GM12878 (cell line): ENCODE measurements at regions not wholly inside any gene's neighbourhood (a gene's known extent, or its start where the extent isn't known, plus 50 kb on each side); places are given as distances from the start of the nearest gene placed in this dataset.

Source experiments
- CREM ChIP-seq: IDR thresholded peaks from 2 replicates; pipeline ENCODE4 v1.6.1; 2014; ENCODE audit warnings: antibody characterized with exemption, low read depth
- FOXK2 ChIP-seq: fragments of 450-650 bp; IDR thresholded peaks from 2 replicates; pipeline ENCODE4 v1.6.1; 2017; ENCODE audit warnings: mild to moderate bottlenecking, moderate library complexity
- HDAC2 ChIP-seq: fragments of 200-600 bp; sonication (generic); IDR thresholded peaks from 2 replicates; pipeline ENCODE4 v1.6.1; 2017
- IRF4 ChIP-seq: IDR thresholded peaks from 2 replicates; pipeline ENCODE4 v1.6.1; 2011; ENCODE audit warnings: low read depth, low read length
- KDM1A ChIP-seq: fragments of 200-600 bp; sonication (generic); IDR thresholded peaks from 2 replicates; pipeline ENCODE4 v1.6.1; 2016; ENCODE audit warnings: borderline replicate concordance
- MEF2B ChIP-seq: fragments of 450-650 bp; IDR thresholded peaks from 2 replicates; pipeline ENCODE4 v1.6.1; 2018; ENCODE audit warnings: mild to moderate bottlenecking, moderate library complexity; ENCODE audit not compliant: partially characterized antibody, poor library complexity, severe bottlenecking
- POLR2AphosphoS5 ChIP-seq: IDR thresholded peaks from 2 replicates; pipeline ENCODE4 v1.6.1; 2011; ENCODE audit warnings: mild to moderate bottlenecking, low read length, inconsistent platforms
- SMC3 ChIP-seq: IDR thresholded peaks from 2 replicates; pipeline ENCODE4 v1.6.1; 2011; ENCODE audit warnings: low read length, improper control_type of control experiment, borderline replicate concordance
- SUPT20H ChIP-seq: IDR thresholded peaks from 2 replicates; pipeline ENCODE4 v1.6.1; 2011; ENCODE audit warnings: low read depth, mild to moderate bottlenecking, low read length, moderate library complexity, borderline replicate concordance; ENCODE audit not compliant: control insufficient read depth
- TCF12 ChIP-seq: IDR thresholded peaks from 2 replicates; pipeline ENCODE4 v1.6.1; 2011; ENCODE audit warnings: low read depth, mild to moderate bottlenecking, low read length
- TF ChIP-seq, protein P1 (sequence below): fragments of 450-650 bp; IDR thresholded peaks from 2 replicates; pipeline ENCODE4 v1.6.1; 2017; ENCODE audit warnings: antibody characterized with exemption, mild to moderate bottlenecking, moderate library complexity
- TF ChIP-seq, protein P2 (sequence below), 3 experiments: IDR thresholded peaks in 2 of 3; conservative IDR thresholded peaks in 1 of 3; 2 replicates each; pipeline ENCODE4 v1.5.1; 2011; ENCODE audit warnings: low read depth in 3 of 3, low read length in 3 of 3, mild to moderate bottlenecking in 3 of 3, control low read depth in 2 of 3, moderate library complexity in 2 of 3, inconsistent platforms in 1 of 3, mixed read lengths in 1 of 3; ENCODE audit not compliant: control insufficient read depth in 2 of 3, insufficient read depth in 1 of 3; ENCODE audit errors: extremely low read depth in 1 of 3
- TF ChIP-seq, protein P3 (sequence below): IDR thresholded peaks from 2 replicates; pipeline ENCODE4 v1.6.1; 2012; ENCODE audit warnings: improper control_type of control experiment, low read depth, low read length; ENCODE audit not compliant: insufficient replicate concordance
- TF ChIP-seq, protein P4 (sequence below): fragments of 450-650 bp; IDR thresholded peaks from 2 replicates; pipeline ENCODE4 v1.6.1; 2017; ENCODE audit warnings: mild to moderate bottlenecking, moderate library complexity

DNA sequence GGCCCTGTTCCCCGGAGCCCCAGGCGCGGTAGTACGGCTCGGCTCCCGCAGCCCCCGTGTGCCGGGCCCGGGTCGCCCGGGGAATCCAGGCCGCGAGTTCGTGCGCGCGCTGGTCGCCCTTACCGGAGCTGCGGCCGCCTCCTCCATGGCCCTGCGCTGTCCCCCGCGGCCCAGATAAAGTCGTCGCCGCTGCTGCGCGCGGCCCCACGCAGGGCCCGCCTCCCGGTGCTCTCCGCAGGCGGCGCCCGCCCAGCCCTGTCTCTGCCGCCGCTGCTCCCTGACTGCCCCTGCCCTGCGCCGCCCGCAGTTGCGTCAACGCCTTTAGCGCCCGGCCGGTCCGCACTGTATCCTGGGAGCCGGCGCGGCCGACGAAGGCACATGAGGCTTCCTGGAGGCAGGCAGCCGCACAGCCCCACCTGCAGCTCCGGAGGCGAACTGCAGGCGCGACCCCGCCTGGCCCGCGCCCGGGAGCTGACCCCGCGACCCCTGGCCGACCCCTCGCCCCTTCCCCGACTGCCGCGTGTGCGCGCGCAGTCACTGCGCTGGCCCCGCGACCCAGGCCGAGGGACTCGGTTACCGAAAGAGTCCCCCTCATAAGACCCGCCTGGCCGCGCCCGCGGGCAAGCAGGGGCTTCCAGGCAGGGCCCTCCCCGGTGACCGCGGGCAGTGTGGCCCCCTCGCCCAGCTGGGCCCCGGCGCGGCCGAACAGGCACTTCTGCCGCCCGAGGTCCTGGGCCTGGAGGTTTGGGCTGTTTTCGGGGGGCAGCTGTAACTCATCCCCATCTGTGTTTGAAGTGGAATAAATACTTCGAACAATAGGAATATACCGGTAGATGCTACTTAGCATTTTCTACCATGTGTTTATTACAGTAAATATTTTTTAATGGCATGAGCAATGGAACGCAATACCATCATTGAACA, 127.1 kb upstream of the ZNF746 start (continued):
- TF ChIP-seq TCF12 (0 out of 2 replicates have a peak, but pooled peaks have one; percentile 31), CREM (peak; percentile 74), IRF4 (no peak), SMC3 (peak; percentile 6; the same call in 1 of the 2 replicates), KDM1A (no peak), MEF2B (peak; percentile 69), POLR2AphosphoS5 (peak; percentile 91), HDAC2 (no peak), SUPT20H (no peak), FOXK2 (no peak)
- TF ChIP-seq, protein P1, sequence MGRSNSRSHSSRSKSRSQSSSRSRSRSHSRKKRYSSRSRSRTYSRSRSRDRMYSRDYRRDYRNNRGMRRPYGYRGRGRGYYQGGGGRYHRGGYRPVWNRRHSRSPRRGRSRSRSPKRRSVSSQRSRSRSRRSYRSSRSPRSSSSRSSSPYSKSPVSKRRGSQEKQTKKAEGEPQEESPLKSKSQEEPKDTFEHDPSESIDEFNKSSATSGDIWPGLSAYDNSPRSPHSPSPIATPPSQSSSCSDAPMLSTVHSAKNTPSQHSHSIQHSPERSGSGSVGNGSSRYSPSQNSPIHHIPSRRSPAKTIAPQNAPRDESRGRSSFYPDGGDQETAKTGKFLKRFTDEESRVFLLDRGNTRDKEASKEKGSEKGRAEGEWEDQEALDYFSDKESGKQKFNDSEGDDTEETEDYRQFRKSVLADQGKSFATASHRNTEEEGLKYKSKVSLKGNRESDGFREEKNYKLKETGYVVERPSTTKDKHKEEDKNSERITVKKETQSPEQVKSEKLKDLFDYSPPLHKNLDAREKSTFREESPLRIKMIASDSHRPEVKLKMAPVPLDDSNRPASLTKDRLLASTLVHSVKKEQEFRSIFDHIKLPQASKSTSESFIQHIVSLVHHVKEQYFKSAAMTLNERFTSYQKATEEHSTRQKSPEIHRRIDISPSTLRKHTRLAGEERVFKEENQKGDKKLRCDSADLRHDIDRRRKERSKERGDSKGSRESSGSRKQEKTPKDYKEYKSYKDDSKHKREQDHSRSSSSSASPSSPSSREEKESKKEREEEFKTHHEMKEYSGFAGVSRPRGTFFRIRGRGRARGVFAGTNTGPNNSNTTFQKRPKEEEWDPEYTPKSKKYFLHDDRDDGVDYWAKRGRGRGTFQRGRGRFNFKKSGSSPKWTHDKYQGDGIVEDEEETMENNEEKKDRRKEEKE: peak; percentile 9; the same call in 1 of the 2 replicates
- TF ChIP-seq, protein P2, sequence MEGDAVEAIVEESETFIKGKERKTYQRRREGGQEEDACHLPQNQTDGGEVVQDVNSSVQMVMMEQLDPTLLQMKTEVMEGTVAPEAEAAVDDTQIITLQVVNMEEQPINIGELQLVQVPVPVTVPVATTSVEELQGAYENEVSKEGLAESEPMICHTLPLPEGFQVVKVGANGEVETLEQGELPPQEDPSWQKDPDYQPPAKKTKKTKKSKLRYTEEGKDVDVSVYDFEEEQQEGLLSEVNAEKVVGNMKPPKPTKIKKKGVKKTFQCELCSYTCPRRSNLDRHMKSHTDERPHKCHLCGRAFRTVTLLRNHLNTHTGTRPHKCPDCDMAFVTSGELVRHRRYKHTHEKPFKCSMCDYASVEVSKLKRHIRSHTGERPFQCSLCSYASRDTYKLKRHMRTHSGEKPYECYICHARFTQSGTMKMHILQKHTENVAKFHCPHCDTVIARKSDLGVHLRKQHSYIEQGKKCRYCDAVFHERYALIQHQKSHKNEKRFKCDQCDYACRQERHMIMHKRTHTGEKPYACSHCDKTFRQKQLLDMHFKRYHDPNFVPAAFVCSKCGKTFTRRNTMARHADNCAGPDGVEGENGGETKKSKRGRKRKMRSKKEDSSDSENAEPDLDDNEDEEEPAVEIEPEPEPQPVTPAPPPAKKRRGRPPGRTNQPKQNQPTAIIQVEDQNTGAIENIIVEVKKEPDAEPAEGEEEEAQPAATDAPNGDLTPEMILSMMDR (IDR thresholded peaks at IDR 0.05 in 2 of 3, conservative IDR thresholded peaks at IDR 0.05 in 1 of 3; ENCODE audit: control insufficient read depth in 2 of 3, extremely low read depth in 1 of 3, insufficient read depth in 1 of 3, low read depth in 3 of 3, low read length in 3 of 3): peak; percentile 78 to 88 (median 84)
- TF ChIP-seq, protein P3, sequence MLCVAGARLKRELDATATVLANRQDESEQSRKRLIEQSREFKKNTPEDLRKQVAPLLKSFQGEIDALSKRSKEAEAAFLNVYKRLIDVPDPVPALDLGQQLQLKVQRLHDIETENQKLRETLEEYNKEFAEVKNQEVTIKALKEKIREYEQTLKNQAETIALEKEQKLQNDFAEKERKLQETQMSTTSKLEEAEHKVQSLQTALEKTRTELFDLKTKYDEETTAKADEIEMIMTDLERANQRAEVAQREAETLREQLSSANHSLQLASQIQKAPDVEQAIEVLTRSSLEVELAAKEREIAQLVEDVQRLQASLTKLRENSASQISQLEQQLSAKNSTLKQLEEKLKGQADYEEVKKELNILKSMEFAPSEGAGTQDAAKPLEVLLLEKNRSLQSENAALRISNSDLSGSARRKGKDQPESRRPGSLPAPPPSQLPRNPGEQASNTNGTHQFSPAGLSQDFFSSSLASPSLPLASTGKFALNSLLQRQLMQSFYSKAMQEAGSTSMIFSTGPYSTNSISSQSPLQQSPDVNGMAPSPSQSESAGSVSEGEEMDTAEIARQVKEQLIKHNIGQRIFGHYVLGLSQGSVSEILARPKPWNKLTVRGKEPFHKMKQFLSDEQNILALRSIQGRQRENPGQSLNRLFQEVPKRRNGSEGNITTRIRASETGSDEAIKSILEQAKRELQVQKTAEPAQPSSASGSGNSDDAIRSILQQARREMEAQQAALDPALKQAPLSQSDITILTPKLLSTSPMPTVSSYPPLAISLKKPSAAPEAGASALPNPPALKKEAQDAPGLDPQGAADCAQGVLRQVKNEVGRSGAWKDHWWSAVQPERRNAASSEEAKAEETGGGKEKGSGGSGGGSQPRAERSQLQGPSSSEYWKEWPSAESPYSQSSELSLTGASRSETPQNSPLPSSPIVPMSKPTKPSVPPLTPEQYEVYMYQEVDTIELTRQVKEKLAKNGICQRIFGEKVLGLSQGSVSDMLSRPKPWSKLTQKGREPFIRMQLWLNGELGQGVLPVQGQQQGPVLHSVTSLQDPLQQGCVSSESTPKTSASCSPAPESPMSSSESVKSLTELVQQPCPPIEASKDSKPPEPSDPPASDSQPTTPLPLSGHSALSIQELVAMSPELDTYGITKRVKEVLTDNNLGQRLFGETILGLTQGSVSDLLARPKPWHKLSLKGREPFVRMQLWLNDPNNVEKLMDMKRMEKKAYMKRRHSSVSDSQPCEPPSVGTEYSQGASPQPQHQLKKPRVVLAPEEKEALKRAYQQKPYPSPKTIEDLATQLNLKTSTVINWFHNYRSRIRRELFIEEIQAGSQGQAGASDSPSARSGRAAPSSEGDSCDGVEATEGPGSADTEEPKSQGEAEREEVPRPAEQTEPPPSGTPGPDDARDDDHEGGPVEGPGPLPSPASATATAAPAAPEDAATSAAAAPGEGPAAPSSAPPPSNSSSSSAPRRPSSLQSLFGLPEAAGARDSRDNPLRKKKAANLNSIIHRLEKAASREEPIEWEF: no peak
- TF ChIP-seq, protein P4, sequence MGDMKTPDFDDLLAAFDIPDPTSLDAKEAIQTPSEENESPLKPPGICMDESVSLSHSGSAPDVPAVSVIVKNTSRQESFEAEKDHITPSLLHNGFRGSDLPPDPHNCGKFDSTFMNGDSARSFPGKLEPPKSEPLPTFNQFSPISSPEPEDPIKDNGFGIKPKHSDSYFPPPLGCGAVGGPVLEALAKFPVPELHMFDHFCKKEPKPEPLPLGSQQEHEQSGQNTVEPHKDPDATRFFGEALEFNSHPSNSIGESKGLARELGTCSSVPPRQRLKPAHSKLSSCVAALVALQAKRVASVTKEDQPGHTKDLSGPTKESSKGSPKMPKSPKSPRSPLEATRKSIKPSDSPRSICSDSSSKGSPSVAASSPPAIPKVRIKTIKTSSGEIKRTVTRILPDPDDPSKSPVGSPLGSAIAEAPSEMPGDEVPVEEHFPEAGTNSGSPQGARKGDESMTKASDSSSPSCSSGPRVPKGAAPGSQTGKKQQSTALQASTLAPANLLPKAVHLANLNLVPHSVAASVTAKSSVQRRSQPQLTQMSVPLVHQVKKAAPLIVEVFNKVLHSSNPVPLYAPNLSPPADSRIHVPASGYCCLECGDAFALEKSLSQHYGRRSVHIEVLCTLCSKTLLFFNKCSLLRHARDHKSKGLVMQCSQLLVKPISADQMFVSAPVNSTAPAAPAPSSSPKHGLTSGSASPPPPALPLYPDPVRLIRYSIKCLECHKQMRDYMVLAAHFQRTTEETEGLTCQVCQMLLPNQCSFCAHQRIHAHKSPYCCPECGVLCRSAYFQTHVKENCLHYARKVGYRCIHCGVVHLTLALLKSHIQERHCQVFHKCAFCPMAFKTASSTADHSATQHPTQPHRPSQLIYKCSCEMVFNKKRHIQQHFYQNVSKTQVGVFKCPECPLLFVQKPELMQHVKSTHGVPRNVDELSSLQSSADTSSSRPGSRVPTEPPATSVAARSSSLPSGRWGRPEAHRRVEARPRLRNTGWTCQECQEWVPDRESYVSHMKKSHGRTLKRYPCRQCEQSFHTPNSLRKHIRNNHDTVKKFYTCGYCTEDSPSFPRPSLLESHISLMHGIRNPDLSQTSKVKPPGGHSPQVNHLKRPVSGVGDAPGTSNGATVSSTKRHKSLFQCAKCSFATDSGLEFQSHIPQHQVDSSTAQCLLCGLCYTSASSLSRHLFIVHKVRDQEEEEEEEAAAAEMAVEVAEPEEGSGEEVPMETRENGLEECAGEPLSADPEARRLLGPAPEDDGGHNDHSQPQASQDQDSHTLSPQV: 0 out of 2 replicates have a peak, but pooled peaks have one; percentile 10
